Stimulated activated CD4-positive, alpha-beta T cell treated with anti-CD3 and anti-CD28 coated beads, TNF-alpha, amount 100 ng/mL, for 48 hours (primary cell): ENCODE measurements at regions not wholly inside any gene's neighbourhood (a gene's known extent, or its start where the extent isn't known, plus 50 kb on each side); places are given as distances from the start of the nearest gene placed in this dataset.
"Not testable (repeated sequence)": the region's sequence is repeated elsewhere in the genome, so short reads cannot be mapped to it uniquely, and the experiment has no call there.

ENCODE experiments used
- DNase-seq, 3 donors: peaks; one replicate each; pipeline ENCODE4 v3.0.0-alpha.2; 2020; ENCODE audit warnings: low read depth in 3 of 3

GRCh38 chr18:3328532-3328931, 66.6 kb downstream of the MYL12B start:
- DNase-seq: no peak

DNA sequence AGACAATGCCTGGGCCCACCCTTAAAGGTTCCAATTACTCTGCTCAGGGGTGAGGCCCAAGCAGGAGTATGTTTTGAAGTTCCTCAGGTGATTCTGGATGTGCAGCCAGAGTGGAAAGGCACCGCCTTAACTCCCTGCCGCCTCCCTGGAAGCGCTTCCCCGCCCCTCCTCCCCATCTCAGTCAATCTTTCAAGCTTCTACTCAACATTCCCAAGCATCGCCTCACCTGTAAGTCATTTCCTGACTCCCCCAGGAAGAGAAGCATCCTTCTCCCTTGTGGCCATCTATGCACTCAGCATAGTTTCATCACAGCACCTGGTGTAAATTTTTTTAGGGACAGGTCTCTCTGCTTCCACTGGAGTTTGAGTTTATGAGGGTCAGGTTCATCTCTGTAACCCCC, 67.5 kb downstream of the MYL12B start:
- no peak for DNase-seq

- no peak for DNase-seq
Observed at GRCh38 chr18:3329872-3330271, 67.9 kb downstream of the MYL12B start.

DNA sequence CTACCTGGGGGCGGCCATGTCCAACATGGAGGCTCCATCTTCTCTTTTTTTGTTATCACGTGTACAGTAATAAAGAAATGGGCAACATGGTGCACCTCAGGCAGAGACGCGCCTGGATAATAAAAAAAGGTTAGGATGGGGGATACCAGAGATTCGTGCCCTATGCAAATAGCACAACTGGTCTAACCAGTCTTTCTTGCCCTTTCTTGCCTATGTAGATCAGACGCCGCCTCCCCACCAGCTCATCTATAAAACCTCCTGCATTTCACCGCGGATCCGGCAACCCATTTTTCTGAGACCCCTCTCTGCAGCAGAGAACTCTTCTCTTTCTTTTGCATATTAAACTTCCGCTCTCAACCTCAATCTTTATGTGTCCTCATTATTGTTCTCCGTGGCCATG, 68.7 kb downstream of the MYL12B start:
- no peak for DNase-seq

DNA sequence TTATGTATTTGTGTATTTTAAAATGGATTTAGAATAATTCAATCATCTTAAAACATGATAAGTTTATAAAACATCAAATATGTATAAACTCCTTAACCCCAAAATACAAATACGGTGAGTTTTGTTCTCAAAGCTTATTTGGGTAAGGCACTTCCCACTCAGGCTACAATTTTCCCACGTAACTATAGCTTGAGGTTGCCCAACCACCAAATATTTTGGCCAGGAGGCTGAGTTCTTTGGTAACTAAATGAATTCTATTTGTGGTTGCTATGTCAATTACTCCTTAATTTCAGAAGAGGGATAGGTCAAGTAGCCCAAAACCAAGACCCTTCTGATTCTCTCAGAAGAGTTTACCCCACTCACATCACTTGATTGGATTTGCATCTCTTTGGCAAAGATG, 70.4 kb downstream of the MYL12B start:
- no peak for DNase-seq

DNA sequence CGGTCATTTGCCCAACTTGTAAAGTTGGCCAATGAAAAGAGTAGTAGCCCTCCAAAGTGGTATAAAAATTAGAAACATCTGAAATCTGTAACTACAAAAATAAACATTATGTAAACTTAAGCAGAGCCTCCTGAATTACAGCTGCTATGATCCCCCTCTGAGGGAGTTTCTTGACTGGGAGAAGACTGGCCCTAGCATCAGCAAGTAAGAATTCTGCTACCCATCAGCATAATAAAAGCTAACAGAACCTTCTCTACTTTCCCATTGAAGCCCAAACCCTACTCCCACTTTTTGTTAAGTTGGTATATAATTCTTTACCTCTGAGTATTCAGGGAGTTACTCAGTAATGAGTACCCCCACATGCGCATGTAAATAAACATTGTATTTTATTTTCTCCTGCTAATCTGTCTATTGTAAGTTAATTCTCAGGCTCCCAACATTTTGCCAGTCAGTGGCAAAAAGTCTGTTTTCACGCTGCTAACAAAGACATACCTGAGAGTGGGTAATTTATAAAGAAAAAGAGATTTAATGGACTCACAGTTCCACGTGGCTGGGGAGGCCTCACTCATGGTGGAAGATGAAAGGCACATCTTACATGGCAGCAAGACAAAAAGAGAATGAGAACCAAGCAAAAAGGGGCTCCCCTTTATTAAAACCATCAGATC, 71.3 kb downstream of the MYL12B start:
- no peak for DNase-seq

- no peak for DNase-seq
Observed at GRCh38 chr18:3333721-3334386, 71.9 kb downstream of the MYL12B start.

DNA sequence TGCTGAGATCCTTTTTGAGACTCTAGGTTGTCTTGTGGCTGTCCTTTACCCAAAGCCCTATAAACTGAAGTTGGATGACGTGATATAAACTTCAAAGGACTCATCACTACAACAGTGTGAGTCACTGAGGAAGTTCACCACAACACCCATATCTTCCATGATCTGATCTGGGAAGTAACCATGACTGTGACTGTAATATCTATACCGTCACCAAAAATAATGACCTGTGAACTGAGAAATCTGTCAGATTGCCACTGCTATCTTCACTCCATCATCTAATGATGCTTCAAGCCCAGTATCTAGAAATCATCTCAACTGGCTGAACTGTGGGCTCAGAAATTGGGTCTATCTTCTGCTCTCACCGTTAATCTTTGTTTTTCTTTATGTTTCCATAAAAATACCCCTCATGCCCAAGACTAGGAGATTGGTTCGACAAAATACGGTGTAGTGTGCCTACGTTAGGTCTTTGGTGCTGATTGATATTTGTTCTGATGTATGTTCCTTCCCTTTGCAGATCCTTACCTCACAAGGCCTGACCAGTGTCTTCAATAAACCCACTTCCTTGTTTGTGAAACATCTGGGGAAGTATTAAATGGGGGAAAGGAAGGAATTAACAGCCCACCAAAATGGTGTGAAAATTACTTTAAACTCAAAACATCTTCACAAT, 78.2 kb downstream of the MYL12B start:
- DNase-seq: no peak

DNA sequence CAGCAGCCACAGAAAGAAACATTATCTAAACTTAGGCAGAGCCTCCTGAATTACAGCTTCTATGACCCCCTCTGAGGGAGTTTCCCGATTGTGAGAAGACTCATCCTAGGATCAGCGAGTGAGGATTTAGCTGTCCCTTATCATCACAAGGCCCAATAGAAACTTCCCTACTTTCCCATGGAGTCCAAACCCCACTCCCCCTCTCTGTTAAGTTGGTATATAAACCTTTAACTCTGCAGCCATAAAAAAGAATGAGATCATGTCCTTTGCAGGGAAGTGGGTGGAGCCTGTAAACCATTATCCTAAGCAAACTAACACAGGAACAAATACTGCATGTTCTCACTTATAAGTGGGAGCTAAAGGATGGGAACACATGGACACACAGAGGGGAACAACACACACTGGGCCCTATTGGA, 78.8 kb downstream of the MYL12B start:
- no peak for DNase-seq

- no peak for DNase-seq
Observed at GRCh38 chr18:3342628-3343027, 80.7 kb downstream of the MYL12B start.

- DNase-seq: no peak
Observed at GRCh38 chr18:3345452-3345851, 83.5 kb downstream of the MYL12B start.

- DNase-seq: no peak
Observed at GRCh38 chr18:3345885-3346284, 84.0 kb downstream of the MYL12B start.

DNA sequence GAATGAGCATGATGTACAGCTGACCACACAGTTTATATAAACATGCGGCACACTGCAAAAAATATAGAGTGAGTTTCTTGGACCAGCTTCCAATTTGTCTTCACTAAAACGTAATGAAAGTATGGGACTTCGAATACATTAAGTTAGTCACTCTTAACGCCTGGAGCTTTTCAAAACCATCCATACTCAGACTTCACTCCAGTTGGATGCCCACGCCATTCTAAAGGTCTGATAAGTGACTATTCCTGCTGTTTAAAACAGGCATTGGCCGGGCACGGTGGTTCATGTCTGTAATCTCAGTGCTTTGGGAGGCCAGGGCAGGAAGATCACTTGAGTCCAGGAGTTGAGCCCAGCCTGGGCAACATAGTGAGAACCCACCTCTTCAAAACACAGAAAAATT, 84.6 kb downstream of the MYL12B start:
- DNase-seq: no peak

GRCh38 chr18:3347286-3347803, 85.4 kb downstream of the MYL12B start:
- no peak for DNase-seq

DNA sequence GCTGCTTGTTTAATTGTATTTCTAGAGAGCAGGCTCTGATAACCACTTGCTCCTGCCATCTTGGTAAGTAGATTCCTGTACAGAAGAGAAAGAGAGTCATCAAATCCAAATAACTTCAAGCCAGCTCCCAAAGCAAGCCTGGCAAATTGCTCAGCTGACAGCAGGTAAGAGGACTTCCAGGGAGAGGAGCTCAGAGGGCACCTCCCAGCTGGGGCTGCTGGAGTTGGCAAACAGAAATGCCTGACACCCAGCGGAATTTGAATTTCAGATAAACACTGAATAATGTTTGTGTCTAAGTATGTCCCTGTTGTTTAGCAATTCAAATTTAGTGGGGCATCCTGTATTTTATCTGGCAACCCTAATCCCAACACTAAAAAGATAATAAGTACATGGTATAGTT, 86.2 kb downstream of the MYL12B start:
- DNase-seq: no peak

GRCh38 chr18:3349046-3349841, 87.3 kb downstream of the MYL12B start:
- DNase-seq: not testable (repeated sequence)

GRCh38 chr18:3350021-3350420, 88.1 kb downstream of the MYL12B start:
- DNase-seq: no peak

GRCh38 chr18:3350566-3351527, 88.9 kb downstream of the MYL12B start:
- DNase-seq: no peak

DNA sequence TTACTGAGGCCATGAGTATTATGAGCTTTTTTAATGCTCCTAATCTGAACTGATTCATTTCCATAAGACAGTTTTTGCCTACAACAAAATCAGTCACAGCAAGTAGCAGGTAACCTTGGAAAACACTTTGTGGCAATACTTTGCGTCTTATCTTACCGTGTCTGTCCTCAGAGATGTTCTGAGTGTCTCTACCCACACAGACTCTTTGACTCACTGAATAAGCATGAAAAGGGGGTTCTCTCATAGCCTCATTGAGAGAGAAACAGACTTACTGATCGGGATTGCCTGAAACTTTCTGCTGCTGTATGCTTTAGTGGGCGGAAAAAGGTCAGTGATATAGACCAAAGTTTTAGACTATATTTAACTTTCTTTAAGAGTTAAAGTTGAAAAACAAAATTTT, 92.6 kb downstream of the MYL12B start:
- no peak for DNase-seq

- no peak for DNase-seq
Observed at GRCh38 chr18:3356614-3357013, 93.4 kb upstream of the TGIF1 start.

- no peak for DNase-seq
Observed at GRCh38 chr18:3357516-3357915, 92.5 kb upstream of the TGIF1 start.
